ENCODE measurements at regions not wholly inside any gene's neighbourhood (a gene's known extent, or its start where the extent isn't known, plus 50 kb on each side); places are given as distances from the start of the nearest gene placed in this dataset.

- Histone ChIP-seq H3K36me3 (no peaks in the 10 kb centered on the region), H3K9me3 (no peaks in the 10 kb centered on the region), H3K4me3 (no peak overlapping the region), H3K27ac (no peak overlapping the region), H3K4me1 (replicated peaks) (no peaks in the 10 kb centered on the region), H3K27me3 (replicated peaks; ENCODE audit: insufficient read depth) (no peaks in the 10 kb centered on the region)
- no peak for TF ChIP-seq CTCF (IDR thresholded peaks at IDR 0.05)
- no peak for TF ChIP-seq POLR2A (IDR thresholded peaks at IDR 0.05)
- no peak for DNase-seq (ENCODE audit: low spot score)
- 82% methylated on average over 15 of the region's 15 CpGs for WGBS
- intact Hi-C loops (cut with DNase I), result loop anchor here (5.0 kb wide), 1 partner anchor 65 kb away; no protein-coding TSS in a partner anchor
Measured at GRCh38 chr21:36207577-36208320, 51.1 kb downstream of the DOP1B start.

- TF ChIP-seq CTCF (IDR thresholded peaks at IDR 0.05), result no peak
- TF ChIP-seq POLR2AphosphoS5 (IDR thresholded peaks at IDR 0.05), result no peak
- TF ChIP-seq POLR2A (IDR thresholded peaks at IDR 0.05), result no peak
- H3K4me1 ChIP-seq (replicated peaks), result no peaks in the 10 kb centered on the region
- no peak overlapping the region for H3K4me3 ChIP-seq
- H3K9me3 ChIP-seq, result no peaks in the 10 kb centered on the region
- H3K27me3 ChIP-seq (replicated peaks; ENCODE audit: insufficient read depth), result no peaks in the 10 kb centered on the region
- WGBS, result 90% methylated on average over 27 of the region's 27 CpGs
- DNase-seq (ENCODE audit: low spot score), result no peak
- no peaks in the 10 kb centered on the region for H3K36me3 ChIP-seq
- no peak overlapping the region for H3K27ac ChIP-seq
- intact Hi-C loops (cut with DNase I), result loop anchor here (5.0 kb wide), 1 partner anchor 66 kb away; no protein-coding TSS in a partner anchor
Measured at GRCh38 chr21:36208326-36209013, 51.8 kb downstream of the DOP1B start.

GRCh38 chr21:36209626-36210171 lies 53.1 kb downstream of the DOP1B start:
- Histone ChIP-seq H3K4me3 (no peak overlapping the region), H3K27me3 (replicated peaks; ENCODE audit: insufficient read depth) (no peaks in the 10 kb centered on the region), H3K4me1 (replicated peaks) (no peaks in the 10 kb centered on the region), H3K9me3 (no peaks in the 10 kb centered on the region), H3K27ac (no peak overlapping the region), H3K36me3 (no peaks in the 10 kb centered on the region)
- DNase-seq (ENCODE audit: low spot score), result peak; percentile 69
- intact Hi-C loops (cut with DNase I), result loop anchor here (5.0 kb wide), 1 partner anchor 67 kb away; no protein-coding TSS in a partner anchor
- TF ChIP-seq POLR2AphosphoS5 (IDR thresholded peaks at IDR 0.05), result peak; percentile 61
- TF ChIP-seq CTCF (IDR thresholded peaks at IDR 0.05), result peak; percentile 15 to 81 (median 73)
- TF ChIP-seq POLR2A (IDR thresholded peaks at IDR 0.05), result no peak
- WGBS, result 70% methylated on average over 11 of the region's 11 CpGs

- no peak overlapping the region for H3K4me3 ChIP-seq
- TF ChIP-seq POLR2A (IDR thresholded peaks at IDR 0.05) (no peak), POLR2AphosphoS5 (IDR thresholded peaks at IDR 0.05) (no peak), CTCF (IDR thresholded peaks at IDR 0.05) (no peak)
- H3K36me3 ChIP-seq, result no peaks in the 10 kb centered on the region
- H3K27ac ChIP-seq, result no peak overlapping the region
- intact Hi-C loops (cut with DNase I), result no loop called here
- no peaks in the 10 kb centered on the region for H3K4me1 ChIP-seq (replicated peaks)
- WGBS, result 84% methylated on average over 21 of the region's 21 CpGs
- no peaks in the 10 kb centered on the region for H3K9me3 ChIP-seq
- H3K27me3 ChIP-seq (replicated peaks; ENCODE audit: insufficient read depth), result no peaks in the 10 kb centered on the region
- DNase-seq (ENCODE audit: low spot score), result no peak
Measured at GRCh38 chr21:36210779-36211659, 54.4 kb downstream of the DOP1B start.
